ENCODE measurements at regions not wholly inside any gene's neighbourhood (a gene's known extent, or its start where the extent isn't known, plus 50 kb on each side); places are given as distances from the start of the nearest gene placed in this dataset.

DNA sequence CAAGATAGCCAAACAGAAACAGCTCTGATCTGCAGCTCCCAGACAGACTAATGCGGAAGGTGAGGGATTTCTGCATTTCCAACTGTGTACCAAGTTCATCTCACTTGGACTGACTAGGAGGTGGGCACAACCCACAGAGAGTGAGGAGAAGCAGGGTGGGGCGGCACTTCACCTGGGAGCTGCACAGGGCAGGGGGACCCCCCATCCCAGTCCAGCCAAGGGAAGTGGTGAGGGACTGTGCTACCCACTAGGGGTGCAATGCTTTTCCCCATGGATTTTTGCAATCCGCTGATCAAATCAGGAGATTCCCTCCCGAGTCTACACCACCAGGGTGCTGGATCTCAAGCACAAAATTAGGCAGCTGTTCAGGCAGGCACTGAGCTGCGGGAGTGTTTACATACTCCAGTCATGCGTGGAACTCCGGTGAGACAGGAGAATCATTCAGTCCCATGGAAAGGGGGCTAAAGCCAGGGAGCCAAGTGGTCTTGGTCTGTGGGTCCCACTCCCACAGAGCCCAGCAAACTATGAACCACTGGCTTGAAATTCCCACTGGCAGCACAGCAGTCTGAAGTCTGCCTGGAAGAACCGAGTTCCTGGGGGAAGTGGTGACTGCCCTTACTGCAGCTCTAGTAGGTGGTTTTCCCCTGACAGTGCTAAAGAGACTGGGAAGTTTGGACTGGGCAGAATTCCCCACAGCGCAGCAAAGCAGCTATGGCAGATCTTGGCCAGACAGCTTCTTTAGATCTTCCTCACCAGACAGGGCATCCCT, 85.1 kb upstream of the UFM1 start:
- no peak for TF ChIP-seq CTCF (IDR thresholded peaks at IDR 0.05 in 8 of 11, conservative IDR thresholded peaks at IDR 0.05 in 3 of 11)
- no peak for TF ChIP-seq POLR2AphosphoS5 (IDR thresholded peaks at IDR 0.05)

Data from spleen (tissue), 7 donors.